ENCODE measurements at regions not wholly inside any gene's neighbourhood (a gene's known extent, or its start where the extent isn't known, plus 50 kb on each side); places are given as distances from the start of the nearest gene placed in this dataset.

- H3K4me1 ChIP-seq, result no peaks in the 10 kb centered on the region
- no peak for DNase-seq
- H3K36me3 ChIP-seq, result no peaks in the 10 kb centered on the region
- H3K27ac ChIP-seq, result no peak overlapping the region
- H3K4me3 ChIP-seq, result no peak overlapping the region
- no peak for TF ChIP-seq POLR2A (IDR thresholded peaks at IDR 0.05)
- no peak for TF ChIP-seq CTCF (IDR thresholded peaks at IDR 0.05)
- H3K27me3 ChIP-seq, result no peaks in the 10 kb centered on the region
- no peaks in the 10 kb centered on the region for H3K9me3 ChIP-seq
These were observed 133.7 kb upstream of the OSTN start for GRCh38 chr3:191065181-191065805.

GRCh38 chr3:191051037-191051436, 148.0 kb upstream of the OSTN start:
- H3K27ac ChIP-seq, result no peak overlapping the region
- H3K27me3 ChIP-seq, result no peaks in the 10 kb centered on the region
- no peaks in the 10 kb centered on the region for H3K9me3 ChIP-seq
- TF ChIP-seq POLR2A (IDR thresholded peaks at IDR 0.05) (no peak), CTCF (IDR thresholded peaks at IDR 0.05) (peak in 4 of 6 experiments; percentile 19 to 46 (median 43))
- DNase-seq, result no peak
- H3K36me3 ChIP-seq, result no peaks in the 10 kb centered on the region
- H3K4me3 ChIP-seq, result no peak overlapping the region
- no peaks in the 10 kb centered on the region for H3K4me1 ChIP-seq

- TF ChIP-seq POLR2A (IDR thresholded peaks at IDR 0.05) (no peak), CTCF (IDR thresholded peaks at IDR 0.05) (no peak)
- Histone ChIP-seq H3K36me3 (no peaks in the 10 kb centered on the region), H3K9me3 (no peaks in the 10 kb centered on the region), H3K27ac (no peak overlapping the region), H3K4me3 (no peak overlapping the region), H3K4me1 (no peaks in the 10 kb centered on the region), H3K27me3 (no peaks in the 10 kb centered on the region)
- DNase-seq, result no peak
These were observed 151.1 kb upstream of the OSTN start for GRCh38 chr3:191047930-191048329.

GRCh38 chr3:191030929-191031328, 168.1 kb upstream of the OSTN start:
- Histone ChIP-seq H3K4me3 (no peak overlapping the region), H3K4me1 (no peaks in the 10 kb centered on the region), H3K27ac (no peak overlapping the region), H3K36me3 (no peaks in the 10 kb centered on the region), H3K27me3 (no peaks in the 10 kb centered on the region), H3K9me3 (no peaks in the 10 kb centered on the region)
- no peak for TF ChIP-seq CTCF (IDR thresholded peaks at IDR 0.05)
- no peak for DNase-seq

GRCh38 chr3:191030491-191030890, 168.0 kb upstream of the GMNC start:
- no peak overlapping the region for H3K27ac ChIP-seq
- H3K27me3 ChIP-seq, result no peaks in the 10 kb centered on the region
- H3K36me3 ChIP-seq, result no peaks in the 10 kb centered on the region
- H3K4me3 ChIP-seq, result no peak overlapping the region
- no peak for DNase-seq
- H3K9me3 ChIP-seq, result no peaks in the 10 kb centered on the region
- TF ChIP-seq POLR2A (IDR thresholded peaks at IDR 0.05) (no peak), CTCF (IDR thresholded peaks at IDR 0.05) (no peak)
- no peaks in the 10 kb centered on the region for H3K4me1 ChIP-seq

- Histone ChIP-seq H3K4me1 (no peaks in the 10 kb centered on the region), H3K4me3 (no peak overlapping the region), H3K27me3 (no peaks in the 10 kb centered on the region), H3K36me3 (no peaks in the 10 kb centered on the region), H3K9me3 (no peaks in the 10 kb centered on the region), H3K27ac (no peak overlapping the region)
- TF ChIP-seq CTCF (IDR thresholded peaks at IDR 0.05) (no peak), POLR2A (IDR thresholded peaks at IDR 0.05) (no peak)
- no peak for DNase-seq
These were observed 164.3 kb upstream of the GMNC start for GRCh38 chr3:191026746-191027145.

Data from Peyer's patch (tissue), 4 donors.